COLO668 (cell line): ENCODE measurements at regions not wholly inside any gene's neighbourhood (a gene's known extent, or its start where the extent isn't known, plus 50 kb on each side); places are given as distances from the start of the nearest gene placed in this dataset.
A peak's percentile ranks its signal among the peaks of the same experiment; 100 is the strongest.
"Not testable (repeated sequence)": the region's sequence is repeated elsewhere in the genome, so short reads cannot be mapped to it uniquely, and the experiment has no call there.

ENCODE experiments used
- DNase-seq: peaks from one replicate; lab custom pipeline; 2025; ENCODE audit not compliant: unreplicated experiment; lab: John Stamatoyannopoulos, UW

DNA sequence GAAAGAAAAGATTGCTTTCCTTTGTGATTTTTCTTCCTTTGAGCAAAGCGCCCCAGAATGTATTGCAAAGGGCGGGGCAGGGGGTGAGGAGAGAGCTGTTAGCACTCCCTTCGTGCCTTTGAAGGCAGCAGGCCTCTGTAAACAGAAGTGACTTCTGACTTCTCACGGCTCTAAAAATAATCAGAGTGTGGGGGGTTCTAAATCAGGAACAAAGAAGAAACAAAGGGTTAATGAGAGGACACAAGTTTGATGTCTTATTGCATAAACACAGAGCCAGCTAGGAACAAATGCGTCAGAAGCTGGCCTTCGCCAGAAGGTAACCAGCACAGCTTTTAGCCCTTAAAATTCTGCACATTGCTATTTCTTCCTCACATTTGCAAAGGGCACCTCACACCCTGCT is 626.2 kb downstream of the MID1IP1 start:
- DNase-seq = no peak

DNA sequence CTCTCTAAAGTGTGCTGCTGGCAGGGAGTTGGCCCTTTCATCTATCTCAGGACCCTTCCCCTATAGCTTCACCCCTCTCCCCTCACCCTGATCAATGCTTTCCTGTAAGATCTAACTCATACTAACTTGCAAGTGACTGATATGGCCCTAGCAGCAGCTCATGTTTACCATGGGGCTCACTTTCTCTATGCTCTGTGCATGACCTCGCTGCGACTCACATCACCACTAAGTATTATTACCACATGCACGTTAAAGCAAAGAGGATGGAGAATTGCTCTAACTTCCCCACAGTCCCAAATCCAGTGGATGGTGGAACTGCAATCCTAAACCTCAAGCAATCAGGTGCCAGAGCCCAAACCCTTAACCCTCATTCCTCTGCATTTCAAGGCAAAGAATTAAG is 626.6 kb downstream of the MID1IP1 start:
- DNase-seq = no peak

GRCh38 chrX:39430551-39430950 is 629.3 kb downstream of the MID1IP1 start:
- no peak for DNase-seq

DNA sequence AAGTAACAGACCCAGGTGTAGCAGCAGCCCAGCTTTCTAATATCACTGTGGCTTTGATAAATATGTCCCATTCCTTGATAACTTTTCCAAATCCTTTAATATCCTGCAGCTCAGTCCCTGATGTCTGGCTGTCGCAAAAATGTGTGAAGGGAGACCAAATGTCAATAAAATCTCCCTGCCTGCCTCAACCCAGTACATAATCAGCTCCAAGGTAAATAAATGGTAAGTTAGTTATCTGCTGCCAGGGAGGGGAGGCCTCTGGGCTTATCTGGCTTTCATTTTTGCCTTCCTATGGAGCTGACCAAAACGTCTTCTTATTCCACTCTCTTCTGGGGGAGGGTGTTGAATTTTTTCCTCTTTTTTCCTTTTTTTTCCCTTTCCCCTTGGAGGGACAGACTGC is 630.6 kb downstream of the MID1IP1 start:
- no peak for DNase-seq

- not testable (repeated sequence) for DNase-seq
Measured at GRCh38 chrX:39434671-39435070, 633.4 kb downstream of the MID1IP1 start.

DNA sequence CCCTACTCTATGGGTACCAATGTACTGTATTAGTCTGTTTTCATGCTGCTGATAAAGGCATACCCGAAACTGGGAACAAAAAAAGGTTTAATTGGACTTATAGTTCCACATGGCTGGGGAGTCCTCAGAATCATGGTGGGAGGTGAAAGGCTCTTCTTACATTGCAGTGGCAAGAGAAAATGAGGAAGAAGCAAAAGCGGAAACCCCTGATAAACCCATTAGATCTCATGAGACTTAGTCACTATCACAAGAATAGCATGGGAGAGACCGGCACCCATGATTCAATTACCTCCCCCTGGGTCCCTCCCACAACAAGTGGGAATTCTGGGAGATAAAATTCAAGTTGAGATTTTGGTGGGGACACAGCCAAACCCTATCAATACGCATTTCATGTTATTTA is 635.3 kb downstream of the MID1IP1 start:
- DNase-seq = not testable (repeated sequence)

- DNase-seq = no peak
Measured at GRCh38 chrX:39437670-39438441, 636.6 kb downstream of the MID1IP1 start.

DNA sequence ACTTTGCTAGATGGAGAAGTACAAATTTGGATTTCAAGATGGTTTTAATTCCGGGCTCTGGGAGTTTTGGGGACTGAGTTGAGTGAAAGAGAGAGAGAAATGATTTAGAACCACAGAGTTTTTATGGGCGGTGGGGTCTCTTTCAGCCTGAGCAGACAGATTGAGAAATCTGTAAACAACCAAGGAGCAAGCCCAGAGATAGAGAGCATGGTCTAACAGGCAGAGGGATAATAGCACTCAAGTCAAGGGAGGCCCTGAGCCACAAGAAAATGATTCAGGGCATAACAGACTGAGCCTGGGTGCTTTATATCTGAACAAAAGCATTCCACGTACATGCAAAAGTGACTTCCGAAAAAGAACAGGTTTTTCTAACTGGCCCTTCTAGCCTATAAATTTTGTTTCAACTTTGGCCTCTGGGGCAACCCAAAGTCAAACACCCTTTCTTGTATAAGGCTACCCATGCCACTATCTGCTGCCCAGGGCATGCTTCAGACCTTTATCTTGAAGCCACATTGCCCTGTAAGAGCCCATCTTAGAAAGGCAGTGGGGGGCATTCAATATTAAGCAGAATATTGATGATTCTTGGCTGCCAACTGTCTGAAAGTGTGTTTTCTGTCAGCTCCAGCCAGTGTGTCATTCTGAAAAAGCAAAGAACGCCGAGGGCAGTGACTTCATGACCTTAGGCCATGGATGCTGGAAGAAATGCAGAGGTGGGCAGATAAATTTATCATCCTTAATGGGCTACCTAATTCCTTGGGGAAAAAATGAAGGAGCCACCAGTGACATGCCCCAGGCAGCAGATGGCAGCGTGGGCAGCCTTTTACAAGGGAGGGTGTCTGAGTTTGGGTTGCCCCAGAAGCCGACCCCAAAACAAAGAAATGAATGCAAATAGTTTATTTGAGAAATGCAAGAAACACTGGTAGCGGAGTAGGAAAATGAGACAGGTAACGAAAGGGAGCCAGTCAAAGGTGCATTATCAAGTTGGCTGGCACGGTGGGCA is 637.6 kb downstream of the MID1IP1 start:
- no peak for DNase-seq

- DNase-seq = no peak
Measured at GRCh38 chrX:39439906-39440798, 638.9 kb downstream of the MID1IP1 start.

- DNase-seq = no peak
Measured at GRCh38 chrX:39440799-39441284, 639.6 kb downstream of the MID1IP1 start.

DNA sequence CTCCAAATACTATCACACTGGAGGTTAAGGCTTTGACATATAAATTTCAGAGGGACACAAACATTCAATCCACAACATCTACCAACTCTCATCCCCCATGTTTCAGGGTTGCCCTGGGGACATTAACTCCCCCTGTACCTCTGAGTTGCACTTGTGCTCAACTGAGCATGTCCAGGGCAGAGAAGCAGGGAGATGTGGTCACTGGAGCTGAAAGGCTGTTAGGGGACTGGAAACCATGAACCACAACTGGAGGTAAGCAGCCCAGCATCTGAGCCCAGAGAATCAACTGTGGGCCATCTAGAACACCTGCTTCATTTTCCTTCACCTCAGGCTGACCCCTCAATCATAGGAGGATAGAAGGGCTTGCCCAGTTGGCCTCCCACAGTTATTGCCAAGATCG is 641.1 kb downstream of the MID1IP1 start:
- DNase-seq = no peak

DNA sequence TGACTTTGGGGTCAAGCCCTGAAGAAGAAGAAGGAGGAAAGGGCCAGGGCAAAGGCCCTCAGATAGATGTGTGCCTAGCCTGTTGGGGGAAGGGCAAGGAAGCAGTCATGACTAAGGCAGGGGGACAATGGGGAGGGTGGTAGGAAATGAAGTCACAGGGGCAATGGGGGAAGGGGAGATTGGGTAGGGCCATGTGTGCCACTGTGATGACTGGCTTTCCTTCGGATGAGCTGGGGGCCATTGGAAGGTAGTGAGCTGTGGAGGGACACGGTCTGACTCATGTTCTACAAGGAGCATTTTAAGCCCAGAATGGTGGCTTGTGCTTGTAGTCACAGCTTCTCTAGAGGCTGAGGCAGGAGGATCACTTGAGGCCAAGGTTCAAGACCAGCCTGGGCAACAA is 642.0 kb downstream of the MID1IP1 start:
- no peak for DNase-seq

- peak; percentile 39 for DNase-seq
Measured at GRCh38 chrX:39445336-39445735, 644.1 kb downstream of the MID1IP1 start.

DNA sequence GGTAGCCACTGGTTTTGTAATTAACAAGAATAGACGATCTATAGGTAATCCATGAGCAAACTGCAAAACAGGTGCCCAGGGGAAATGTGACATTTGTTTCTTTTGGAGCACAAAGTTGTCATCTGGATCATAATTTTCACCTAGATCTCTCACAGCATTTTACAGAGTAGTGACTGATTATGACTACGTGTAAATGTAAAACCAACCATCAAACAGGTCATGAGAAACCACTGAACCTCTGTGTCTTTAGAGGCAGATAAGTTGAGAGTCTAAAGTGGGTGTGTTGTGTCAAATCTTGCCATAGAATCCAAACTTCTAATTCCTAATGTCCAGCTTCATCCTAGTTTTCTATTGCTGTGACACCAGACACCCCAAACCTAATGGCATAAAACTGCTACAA is 648.1 kb downstream of the MID1IP1 start:
- no peak for DNase-seq

- peak; percentile 5 for DNase-seq
Measured at GRCh38 chrX:39450234-39450977, 647.4 kb downstream of the BCOR start.

DNA sequence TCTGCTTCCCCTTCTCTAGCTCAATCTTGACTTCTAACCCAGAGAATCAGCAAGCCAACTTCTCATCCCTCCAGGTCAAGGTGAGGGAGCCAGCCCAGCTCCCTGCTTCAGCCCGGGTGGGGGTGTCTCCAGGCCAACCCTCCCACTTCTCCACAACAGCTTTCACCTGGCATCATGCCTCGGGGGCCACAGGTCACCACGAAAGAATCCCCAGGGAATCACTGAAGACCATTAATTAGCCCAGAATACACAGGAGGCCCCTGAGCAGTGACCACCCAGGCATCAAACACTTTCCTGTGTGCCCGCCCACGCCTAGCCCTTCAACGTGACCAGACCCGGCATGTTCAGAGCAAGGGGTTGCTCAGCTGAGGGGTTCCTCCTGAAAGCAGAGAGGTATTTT is 646.7 kb downstream of the BCOR start:
- DNase-seq = no peak

DNA sequence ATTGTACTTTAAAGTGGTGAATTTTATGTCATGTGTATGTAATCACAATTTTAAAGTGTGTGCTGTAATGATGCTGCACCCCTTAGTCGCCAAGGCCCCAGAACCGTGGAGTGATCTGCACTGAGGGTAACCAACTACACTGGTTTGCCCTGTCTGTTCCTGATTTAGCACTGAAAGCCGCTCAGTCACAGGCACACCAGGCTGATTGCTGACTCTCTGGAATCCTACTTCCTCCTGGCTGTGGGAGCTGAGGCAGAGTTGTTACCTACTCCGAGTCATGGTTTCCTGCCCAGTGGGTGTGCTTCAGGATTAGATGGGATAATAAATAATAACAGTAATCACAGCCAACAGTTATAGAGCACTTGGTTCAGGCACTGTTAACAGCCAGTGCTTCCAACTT is 645.4 kb downstream of the BCOR start:
- DNase-seq = no peak

DNA sequence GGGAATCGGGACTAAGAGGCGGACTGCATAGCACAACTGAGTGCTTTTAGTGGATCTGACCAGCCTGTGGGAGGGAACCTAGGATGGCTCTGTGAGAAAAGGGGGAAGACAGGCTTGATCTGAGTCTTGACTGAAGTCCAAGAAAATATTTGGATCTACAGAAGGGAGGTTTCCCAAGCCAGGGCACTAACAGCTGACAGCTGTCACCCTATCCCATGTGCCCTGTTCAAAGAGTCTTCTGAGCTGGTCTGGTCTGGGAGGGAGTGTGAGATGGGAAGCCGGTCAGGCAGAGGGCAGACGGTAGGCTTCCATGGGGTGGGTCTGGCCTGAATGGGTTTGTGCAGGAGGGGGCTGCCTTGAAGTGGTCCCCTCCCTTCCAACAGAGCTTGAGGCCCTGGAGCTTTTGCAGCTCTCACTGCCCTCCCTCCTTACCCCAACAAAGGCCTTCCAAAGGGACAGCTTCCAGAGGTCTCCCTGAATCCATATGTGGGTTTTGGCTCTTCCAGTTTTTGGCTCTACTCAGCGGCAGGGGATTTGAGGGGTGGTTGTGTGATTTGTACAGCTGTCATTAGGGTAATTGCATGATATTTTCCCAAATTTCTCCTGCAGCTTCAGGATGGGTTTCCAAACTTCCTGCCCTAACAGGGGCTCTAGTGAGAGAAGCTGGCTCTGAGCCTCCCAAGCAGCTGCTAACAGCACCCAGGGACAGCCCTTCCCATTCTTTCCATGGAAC is 643.7 kb downstream of the BCOR start:
- no peak for DNase-seq

DNA sequence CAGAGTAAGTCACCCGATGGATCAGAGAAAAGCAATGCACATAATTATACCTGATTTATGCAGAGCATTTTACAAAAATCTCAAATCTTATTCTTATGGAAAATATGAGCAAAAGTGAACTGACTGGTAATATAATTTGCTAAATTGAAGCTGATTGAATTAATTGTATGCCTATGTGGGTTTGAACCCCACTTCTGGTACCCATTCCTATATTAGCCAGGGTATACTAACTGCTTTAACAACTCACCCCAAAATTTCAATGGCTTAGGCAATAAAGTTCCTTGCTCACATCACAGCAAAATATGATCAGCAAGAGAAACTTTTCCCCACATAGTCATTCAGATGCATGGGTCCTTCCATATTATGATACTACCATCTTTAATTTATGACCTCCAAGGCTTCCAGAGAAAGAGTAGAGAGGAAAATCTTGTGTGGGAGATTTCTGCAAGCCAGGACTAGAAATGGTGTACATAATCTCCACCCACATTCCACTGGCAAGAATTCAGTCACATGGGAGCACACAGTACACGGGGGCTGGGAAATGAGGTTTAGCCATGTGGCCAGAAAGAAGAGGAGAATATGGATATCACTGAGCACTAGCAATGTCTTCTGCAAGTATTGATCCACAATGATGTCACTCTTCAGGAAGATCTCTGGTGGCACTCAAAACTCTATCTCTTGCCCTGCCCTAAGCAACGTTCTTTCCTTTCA is 640.7 kb downstream of the BCOR start:
- no peak for DNase-seq
